ENCODE measurements at regions not wholly inside any gene's neighbourhood (a gene's known extent, or its start where the extent isn't known, plus 50 kb on each side); places are given as distances from the start of the nearest gene placed in this dataset.
"Not testable (repeated sequence)": the region's sequence is repeated elsewhere in the genome, so short reads cannot be mapped to it uniquely, and the experiment has no call there.

- Histone ChIP-seq H3K4me3 (ENCODE audit: low read depth in 2 of 2, low read length in 2 of 2) (no peak overlapping the region), H3K27me3 (ENCODE audit: control insufficient read depth, insufficient read depth, low read length) (no peaks in the 10 kb centered on the region), H3K9me3 (ENCODE audit: control insufficient read depth, insufficient read depth, low read depth, low read length) (no peaks in the 10 kb centered on the region), H3K36me3 (ENCODE audit: control insufficient read depth, insufficient read depth, low read length) (no peaks in the 10 kb centered on the region), H3K4me1 (ENCODE audit: control insufficient read depth, insufficient read depth, low read length) (no peaks in the 10 kb centered on the region), H3K27ac (ENCODE audit: low read length) (no peak overlapping the region)
- TF ChIP-seq SIN3A (IDR thresholded peaks at IDR 0.05; ENCODE audit: borderline replicate concordance, insufficient read depth, low read depth, low read length) (no peak), POLR2AphosphoS5 (IDR thresholded peaks at IDR 0.05; ENCODE audit: low read depth, low read length) (no peak), TCF7L2 (IDR thresholded peaks at IDR 0.05; ENCODE audit: low read depth, low read length) (no peak)
- TF ChIP-seq, protein P1, sequence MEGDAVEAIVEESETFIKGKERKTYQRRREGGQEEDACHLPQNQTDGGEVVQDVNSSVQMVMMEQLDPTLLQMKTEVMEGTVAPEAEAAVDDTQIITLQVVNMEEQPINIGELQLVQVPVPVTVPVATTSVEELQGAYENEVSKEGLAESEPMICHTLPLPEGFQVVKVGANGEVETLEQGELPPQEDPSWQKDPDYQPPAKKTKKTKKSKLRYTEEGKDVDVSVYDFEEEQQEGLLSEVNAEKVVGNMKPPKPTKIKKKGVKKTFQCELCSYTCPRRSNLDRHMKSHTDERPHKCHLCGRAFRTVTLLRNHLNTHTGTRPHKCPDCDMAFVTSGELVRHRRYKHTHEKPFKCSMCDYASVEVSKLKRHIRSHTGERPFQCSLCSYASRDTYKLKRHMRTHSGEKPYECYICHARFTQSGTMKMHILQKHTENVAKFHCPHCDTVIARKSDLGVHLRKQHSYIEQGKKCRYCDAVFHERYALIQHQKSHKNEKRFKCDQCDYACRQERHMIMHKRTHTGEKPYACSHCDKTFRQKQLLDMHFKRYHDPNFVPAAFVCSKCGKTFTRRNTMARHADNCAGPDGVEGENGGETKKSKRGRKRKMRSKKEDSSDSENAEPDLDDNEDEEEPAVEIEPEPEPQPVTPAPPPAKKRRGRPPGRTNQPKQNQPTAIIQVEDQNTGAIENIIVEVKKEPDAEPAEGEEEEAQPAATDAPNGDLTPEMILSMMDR (IDR thresholded peaks at IDR 0.05), result no peak
- TF ChIP-seq, protein P2, sequence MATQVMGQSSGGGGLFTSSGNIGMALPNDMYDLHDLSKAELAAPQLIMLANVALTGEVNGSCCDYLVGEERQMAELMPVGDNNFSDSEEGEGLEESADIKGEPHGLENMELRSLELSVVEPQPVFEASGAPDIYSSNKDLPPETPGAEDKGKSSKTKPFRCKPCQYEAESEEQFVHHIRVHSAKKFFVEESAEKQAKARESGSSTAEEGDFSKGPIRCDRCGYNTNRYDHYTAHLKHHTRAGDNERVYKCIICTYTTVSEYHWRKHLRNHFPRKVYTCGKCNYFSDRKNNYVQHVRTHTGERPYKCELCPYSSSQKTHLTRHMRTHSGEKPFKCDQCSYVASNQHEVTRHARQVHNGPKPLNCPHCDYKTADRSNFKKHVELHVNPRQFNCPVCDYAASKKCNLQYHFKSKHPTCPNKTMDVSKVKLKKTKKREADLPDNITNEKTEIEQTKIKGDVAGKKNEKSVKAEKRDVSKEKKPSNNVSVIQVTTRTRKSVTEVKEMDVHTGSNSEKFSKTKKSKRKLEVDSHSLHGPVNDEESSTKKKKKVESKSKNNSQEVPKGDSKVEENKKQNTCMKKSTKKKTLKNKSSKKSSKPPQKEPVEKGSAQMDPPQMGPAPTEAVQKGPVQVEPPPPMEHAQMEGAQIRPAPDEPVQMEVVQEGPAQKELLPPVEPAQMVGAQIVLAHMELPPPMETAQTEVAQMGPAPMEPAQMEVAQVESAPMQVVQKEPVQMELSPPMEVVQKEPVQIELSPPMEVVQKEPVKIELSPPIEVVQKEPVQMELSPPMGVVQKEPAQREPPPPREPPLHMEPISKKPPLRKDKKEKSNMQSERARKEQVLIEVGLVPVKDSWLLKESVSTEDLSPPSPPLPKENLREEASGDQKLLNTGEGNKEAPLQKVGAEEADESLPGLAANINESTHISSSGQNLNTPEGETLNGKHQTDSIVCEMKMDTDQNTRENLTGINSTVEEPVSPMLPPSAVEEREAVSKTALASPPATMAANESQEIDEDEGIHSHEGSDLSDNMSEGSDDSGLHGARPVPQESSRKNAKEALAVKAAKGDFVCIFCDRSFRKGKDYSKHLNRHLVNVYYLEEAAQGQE (IDR thresholded peaks at IDR 0.05; ENCODE audit: insufficient read depth in 1 of 2, low read depth in 2 of 2, low read length in 1 of 2), result no peak
- in situ Hi-C loops (cut with HindIII; ENCODE audit: low pct_unique_long_range_greater_than_20kb, low sequenced_read_pairs), result no loop called here
- ChIA-PET POLR2A (interaction anchor here (0.7 kb wide), 1 partner anchor 9 kb away, joined by 4 read pairs; no protein-coding TSS in a partner anchor), CTCF (no interaction called here)
- ATAC-seq (no peak), DNase-seq (ENCODE audit: low read depth, low spot score) (no peak)
- intact Hi-C loops (cut with micrococcal nuclease; ENCODE audit: unreplicated experiment), result loop anchor here (10.0 kb wide), 1 partner anchor 296 kb away; no protein-coding TSS in a partner anchor
- BruUV-seq (replicated peaks), result no TSS peak
Observed at GRCh38 chr6:11938285-11938890, 73.7 kb upstream of the HIVEP1 start.

- Histone ChIP-seq H3K4me1 (ENCODE audit: control insufficient read depth, insufficient read depth, low read length) (no peaks in the 10 kb centered on the region), H3K27ac (ENCODE audit: low read length) (no peak overlapping the region), H3K4me3 (ENCODE audit: low read depth in 2 of 2, low read length in 2 of 2) (no peak overlapping the region), H3K36me3 (ENCODE audit: control insufficient read depth, insufficient read depth, low read length) (no peaks in the 10 kb centered on the region), H3K27me3 (ENCODE audit: control insufficient read depth, insufficient read depth, low read length) (no peaks in the 10 kb centered on the region), H3K9me3 (ENCODE audit: control insufficient read depth, insufficient read depth, low read depth, low read length) (no peaks in the 10 kb centered on the region)
- BruUV-seq (replicated peaks), result no TSS peak
- intact Hi-C loops (cut with micrococcal nuclease; ENCODE audit: unreplicated experiment), result loop anchor here (10.0 kb wide), 1 partner anchor 300 kb away; no protein-coding TSS in a partner anchor
- TF ChIP-seq POLR2AphosphoS5 (IDR thresholded peaks at IDR 0.05; ENCODE audit: low read depth, low read length) (no peak), SIN3A (IDR thresholded peaks at IDR 0.05; ENCODE audit: borderline replicate concordance, insufficient read depth, low read depth, low read length) (no peak), TCF7L2 (IDR thresholded peaks at IDR 0.05; ENCODE audit: low read depth, low read length) (no peak)
- TF ChIP-seq, protein P1 (IDR thresholded peaks at IDR 0.05), result no peak
- TF ChIP-seq, protein P2 (IDR thresholded peaks at IDR 0.05; ENCODE audit: insufficient read depth in 1 of 2, low read depth in 2 of 2, low read length in 1 of 2), result no peak
- POLR2A ChIA-PET, result no interaction called here
- DNase-seq (ENCODE audit: low read depth, low spot score) (no peak), ATAC-seq (no peak)
- CTCF ChIA-PET, result no interaction called here
- in situ Hi-C loops (cut with HindIII; ENCODE audit: low pct_unique_long_range_greater_than_20kb, low sequenced_read_pairs), result no loop called here
Observed at GRCh38 chr6:11934638-11935037, 77.5 kb upstream of the HIVEP1 start.

GRCh38 chr6:11932892-11933291, 79.2 kb upstream of the HIVEP1 start:
- DNase-seq (ENCODE audit: low read depth, low spot score); H3K4me3 ChIP-seq (ENCODE audit: low read depth in 2 of 2, low read length in 2 of 2); H3K27me3 ChIP-seq (ENCODE audit: control insufficient read depth, insufficient read depth, low read length); ATAC-seq; POLR2A ChIA-PET; H3K36me3 ChIP-seq (ENCODE audit: control insufficient read depth, insufficient read depth, low read length); H3K27ac ChIP-seq (ENCODE audit: low read length); H3K4me1 ChIP-seq (ENCODE audit: control insufficient read depth, insufficient read depth, low read length); in situ Hi-C loops (cut with HindIII; ENCODE audit: low pct_unique_long_range_greater_than_20kb, low sequenced_read_pairs); H3K9me3 ChIP-seq (ENCODE audit: control insufficient read depth, insufficient read depth, low read depth, low read length); BruUV-seq (replicated peaks); CTCF ChIA-PET: not testable (repeated sequence)
- intact Hi-C loops (cut with micrococcal nuclease; ENCODE audit: unreplicated experiment), result loop anchor here (10.0 kb wide), 1 partner anchor 302 kb away; no protein-coding TSS in a partner anchor
